Naive thymus-derived CD4-positive, alpha-beta T cell (primary cell): ENCODE measurements at regions not wholly inside any gene's neighbourhood (a gene's known extent, or its start where the extent isn't known, plus 50 kb on each side); places are given as distances from the start of the nearest gene placed in this dataset.

Source experiments
- ATAC-seq: fragments of 150-1000 bp; cut with Tn5 transposase; 2 replicates; pipeline ENCODE4 v1.10.0; 2021; ENCODE audit warnings: mild to moderate bottlenecking, moderate library complexity
- CTCF ChIA-PET: fragments of 350-600 bp; sonication (Branson Sonifier 250); formaldehyde crosslinking; loops from one replicate; lab custom pipeline; 2021; ENCODE audit warnings: antibody characterized with exemption; lab: Charles Lee
- POLR2A ChIA-PET: fragments of 350-600 bp; sonication (Branson Sonifier 250); formaldehyde crosslinking; loops from one replicate; lab custom pipeline; 2021; ENCODE audit warnings: antibody characterized with exemption, inconsistent platforms; lab: Charles Lee
- DNase-seq, 9 donors: peaks; one replicate each; pipeline versions ENCODE4 v3.0.0 to v3.0.0-alpha.2; 2020 to 2022; ENCODE audit warnings: mixed read lengths in 1 of 9
- H3K27ac ChIP-seq: one replicate; pipeline ENCODE4 v1.7.0; 2013; ENCODE audit warnings: mild to moderate bottlenecking, low read depth, low read length, moderate library complexity
- H3K27me3 ChIP-seq, 2 donors: one replicate each; pipeline ENCODE4 v1.7.0; 2013; ENCODE audit warnings: low read length in 2 of 2, mild to moderate bottlenecking in 2 of 2, moderate library complexity in 2 of 2; ENCODE audit not compliant: control insufficient read depth in 2 of 2, insufficient read depth in 2 of 2
- H3K36me3 ChIP-seq, 3 experiments: 1 replicate in 2 of 3; 2 replicates in 1 of 3; pipeline ENCODE4 v1.7.0; 2013; ENCODE audit warnings: low read length in 3 of 3, mild to moderate bottlenecking in 3 of 3, moderate library complexity in 1 of 3; ENCODE audit not compliant: insufficient read depth in 3 of 3, control insufficient read depth in 2 of 3
- H3K4me1 ChIP-seq, 2 donors: one replicate each; pipeline ENCODE4 v1.7.0; 2013; ENCODE audit warnings: low read length in 2 of 2, mild to moderate bottlenecking in 2 of 2, moderate library complexity in 1 of 2; ENCODE audit not compliant: control insufficient read depth in 2 of 2, insufficient read depth in 2 of 2
- H3K4me3 ChIP-seq: 2 replicates; pipeline ENCODE4 v1.7.0; 2013; ENCODE audit warnings: mild to moderate bottlenecking, low read length
- H3K9me3 ChIP-seq, 3 experiments: 1 replicate in 2 of 3; 2 replicates in 1 of 3; pipeline ENCODE4 v1.7.0; 2013; ENCODE audit warnings: low read length in 3 of 3; ENCODE audit not compliant: control insufficient read depth in 2 of 3
- H3K27ac Mint-ChIP-seq, 9 donors: one replicate each; pipeline ENCODE4 v1.8.0; 2020 to 2022; ENCODE audit warnings: mixed read lengths in 9 of 9, mild to moderate bottlenecking in 8 of 9, moderate library complexity in 5 of 9, inconsistent platforms in 2 of 9
- H3K27me3 Mint-ChIP-seq, 5 donors: one replicate each; pipeline ENCODE4 v1.8.0; 2021 to 2022; ENCODE audit warnings: mixed read lengths in 5 of 5, mild to moderate bottlenecking in 1 of 5
- H3K36me3 Mint-ChIP-seq, 5 donors: one replicate each; pipeline ENCODE4 v1.8.0; 2020 to 2022; ENCODE audit warnings: mixed read lengths in 5 of 5, mild to moderate bottlenecking in 3 of 5, inconsistent platforms in 1 of 5
- H3K4me1 Mint-ChIP-seq, 7 donors: one replicate each; pipeline ENCODE4 v1.8.0; 2020 to 2022; ENCODE audit warnings: mixed read lengths in 7 of 7, mild to moderate bottlenecking in 3 of 7, inconsistent platforms in 1 of 7
- H3K4me3 Mint-ChIP-seq, 10 donors: one replicate each; pipeline ENCODE4 v1.8.0; 2020 to 2022; ENCODE audit warnings: mild to moderate bottlenecking in 10 of 10, mixed read lengths in 10 of 10, moderate library complexity in 6 of 10, inconsistent platforms in 2 of 10
- H3K9me3 Mint-ChIP-seq, 11 donors: one replicate each; pipeline ENCODE4 v1.8.0; 2020 to 2022; ENCODE audit warnings: mixed read lengths in 11 of 11, mild to moderate bottlenecking in 4 of 11, inconsistent platforms in 1 of 11, moderate library complexity in 1 of 11
- intact Hi-C, 2 donors: fragments of 100-400 bp; cut with micrococcal nuclease; formaldehyde crosslinking; loops; one replicate each; pipeline ENCODE4 v1.15.1; 2023

DNA sequence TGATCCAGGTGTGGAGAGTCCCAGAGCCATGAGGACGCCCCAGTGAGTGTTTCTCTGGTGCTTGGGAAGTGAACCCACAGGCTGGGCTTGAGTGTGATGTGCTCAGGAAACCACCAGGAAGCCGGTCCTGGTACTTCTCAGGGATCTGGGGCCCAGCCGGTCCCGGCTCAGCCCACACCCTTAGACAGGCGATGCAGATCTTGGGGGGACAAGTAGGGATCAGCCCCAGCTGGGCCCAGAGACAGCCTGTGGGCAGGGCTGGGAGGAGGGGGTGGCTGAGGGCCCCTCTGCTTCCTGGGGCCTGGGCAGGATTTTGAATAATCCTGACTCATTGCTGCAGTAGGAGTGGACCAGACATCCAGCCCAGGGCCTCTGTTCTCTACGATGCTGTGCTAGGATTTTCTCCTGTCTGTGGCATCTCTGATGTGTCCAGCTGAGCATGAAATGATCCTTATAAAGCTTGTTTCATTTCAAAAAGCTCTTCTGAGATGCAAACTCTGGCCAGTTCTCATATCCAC lies 698.0 kb downstream of the PTPRU start:
- Histone ChIP-seq H3K27me3 (no peaks in the 10 kb centered on the region), H3K36me3 (no peaks in the 10 kb centered on the region), H3K9me3 (no peaks in the 10 kb centered on the region), H3K4me1 (no peaks in the 10 kb centered on the region), H3K27ac (no peak overlapping the region), H3K4me3 (no peak overlapping the region)
- DNase-seq (no peak), ATAC-seq (no peak)
- POLR2A ChIA-PET, result no interaction called here
- no peaks in the 10 kb centered on the region for H3K4me1 Mint-ChIP-seq
- intact Hi-C loops, result no loop called here
- CTCF ChIA-PET, result no interaction called here
- H3K36me3 Mint-ChIP-seq, result no peaks in the 10 kb centered on the region
- H3K4me3 Mint-ChIP-seq, result no peak overlapping the region
- H3K27ac Mint-ChIP-seq, result no peak overlapping the region
- H3K27me3 Mint-ChIP-seq, result peaks cover 0 to 20% (median 17%) of the 10 kb centered on the region in 5 donors
- H3K9me3 Mint-ChIP-seq, result no peaks in the 10 kb centered on the region

DNA sequence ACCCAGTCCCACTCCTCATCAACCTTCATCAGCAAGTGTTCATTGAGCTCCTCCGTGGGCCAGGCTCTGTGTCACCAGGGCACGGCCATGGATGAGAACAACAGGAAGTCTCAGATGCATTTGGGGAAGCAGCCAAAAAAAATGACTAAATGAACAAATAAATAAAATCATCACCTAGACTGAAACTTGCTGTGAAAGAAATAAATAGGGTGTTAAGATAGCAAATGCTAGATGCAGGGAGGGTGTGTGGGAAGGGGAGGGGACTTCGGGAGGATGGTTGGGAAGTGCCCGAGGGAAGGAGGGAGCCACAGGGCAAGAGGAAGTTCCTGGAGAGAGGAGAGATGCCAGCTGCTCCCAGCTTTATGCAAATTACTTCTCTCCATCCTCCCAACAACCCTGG lies 696.7 kb downstream of the PTPRU start:
- H3K36me3 ChIP-seq, result no peaks in the 10 kb centered on the region
- no peaks in the 10 kb centered on the region for H3K9me3 ChIP-seq
- intact Hi-C loops, result no loop called here
- CTCF ChIA-PET, result no interaction called here
- Mint-ChIP-seq H3K27me3 (peaks cover 0 to 25% (median 18%) of the 10 kb centered on the region in 5 donors), H3K4me1 (no peaks in the 10 kb centered on the region), H3K36me3 (no peaks in the 10 kb centered on the region), H3K9me3 (no peaks in the 10 kb centered on the region), H3K27ac (no peak overlapping the region), H3K4me3 (no peak overlapping the region)
- no peak overlapping the region for H3K27ac ChIP-seq
- no peak for ATAC-seq
- no peak overlapping the region for H3K4me3 ChIP-seq
- no peak for DNase-seq
- POLR2A ChIA-PET, result no interaction called here
- H3K27me3 ChIP-seq, result no peaks in the 10 kb centered on the region
- H3K4me1 ChIP-seq, result no peaks in the 10 kb centered on the region

DNA sequence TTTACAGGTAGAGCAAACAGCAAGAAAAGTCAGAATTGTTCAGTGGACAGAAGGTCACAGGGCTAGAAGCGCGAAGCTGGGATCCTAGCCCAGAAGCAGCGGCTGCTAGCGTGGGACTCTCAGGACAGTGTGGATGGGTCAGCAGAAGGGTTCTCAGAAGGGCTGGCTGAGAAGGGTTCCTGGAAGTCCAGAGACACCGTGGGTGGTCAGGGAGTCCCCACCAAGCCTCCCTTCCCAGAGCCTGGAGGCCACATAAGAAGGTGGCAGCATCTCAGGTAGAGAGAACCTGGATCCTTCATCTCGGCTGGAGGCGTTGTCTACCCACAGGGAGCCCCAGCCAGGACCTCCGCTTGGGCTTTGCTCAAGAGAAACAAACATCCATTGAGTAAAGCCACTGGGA lies 696.3 kb downstream of the PTPRU start:
- no peaks in the 10 kb centered on the region for H3K4me1 ChIP-seq
- Mint-ChIP-seq H3K27ac (no peak overlapping the region), H3K4me1 (no peaks in the 10 kb centered on the region), H3K4me3 (no peak overlapping the region), H3K36me3 (no peaks in the 10 kb centered on the region), H3K27me3 (peaks cover 0 to 25% (median 18%) of the 10 kb centered on the region in 5 donors), H3K9me3 (no peaks in the 10 kb centered on the region)
- POLR2A ChIA-PET, result no interaction called here
- no peaks in the 10 kb centered on the region for H3K36me3 ChIP-seq
- intact Hi-C loops, result no loop called here
- CTCF ChIA-PET, result no interaction called here
- H3K27me3 ChIP-seq, result no peaks in the 10 kb centered on the region
- DNase-seq (no peak), ATAC-seq (no peak)
- no peak overlapping the region for H3K27ac ChIP-seq
- no peak overlapping the region for H3K4me3 ChIP-seq
- no peaks in the 10 kb centered on the region for H3K9me3 ChIP-seq

DNA sequence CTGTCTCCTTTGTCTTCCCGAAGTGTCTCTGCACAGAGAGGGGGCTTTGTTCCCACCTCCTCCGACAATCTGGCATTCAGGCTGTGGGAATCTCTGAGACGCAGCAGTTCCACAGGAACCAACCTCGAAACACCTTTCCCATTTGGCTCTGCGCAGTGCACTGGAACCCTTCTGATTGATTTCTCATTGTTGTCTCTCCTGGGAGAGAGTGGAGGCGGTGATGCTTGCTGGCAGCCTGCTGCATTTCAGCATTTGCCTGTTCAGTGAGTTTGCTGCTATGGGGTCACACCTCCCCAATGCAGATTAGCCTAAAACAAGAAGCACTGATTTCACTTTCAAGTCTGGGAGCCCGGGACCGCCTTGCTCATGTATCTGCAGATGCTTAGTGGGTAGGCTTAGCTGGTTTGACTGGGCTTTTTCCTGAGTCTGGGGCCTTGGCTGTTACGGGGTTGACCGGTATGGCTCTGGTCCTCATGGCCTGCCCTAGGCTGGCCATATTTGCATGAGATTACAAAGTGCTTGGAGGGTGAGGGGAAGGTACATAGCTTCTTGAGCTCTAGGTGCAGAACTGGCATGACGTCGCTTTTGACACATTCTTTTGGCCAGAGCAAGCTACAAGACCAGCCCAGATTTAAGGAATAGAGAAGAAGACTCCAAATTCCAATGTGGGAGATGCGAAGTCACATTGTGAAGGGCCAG lies 695.3 kb downstream of the PTPRU start:
- Histone ChIP-seq H3K36me3 (no peaks in the 10 kb centered on the region), H3K4me3 (no peak overlapping the region), H3K27ac (no peak overlapping the region), H3K27me3 (no peaks in the 10 kb centered on the region), H3K4me1 (no peaks in the 10 kb centered on the region), H3K9me3 (no peaks in the 10 kb centered on the region)
- ChIA-PET POLR2A (no interaction called here), CTCF (no interaction called here)
- no peak for ATAC-seq
- H3K36me3 Mint-ChIP-seq, result no peaks in the 10 kb centered on the region
- H3K27me3 Mint-ChIP-seq, result peaks cover 0 to 25% (median 18%) of the 10 kb centered on the region in 5 donors
- H3K4me1 Mint-ChIP-seq, result no peaks in the 10 kb centered on the region
- H3K4me3 Mint-ChIP-seq, result no peak overlapping the region
- H3K9me3 Mint-ChIP-seq, result no peaks in the 10 kb centered on the region
- intact Hi-C loops, result no loop called here
- no peak for DNase-seq
- no peak overlapping the region for H3K27ac Mint-ChIP-seq

DNA sequence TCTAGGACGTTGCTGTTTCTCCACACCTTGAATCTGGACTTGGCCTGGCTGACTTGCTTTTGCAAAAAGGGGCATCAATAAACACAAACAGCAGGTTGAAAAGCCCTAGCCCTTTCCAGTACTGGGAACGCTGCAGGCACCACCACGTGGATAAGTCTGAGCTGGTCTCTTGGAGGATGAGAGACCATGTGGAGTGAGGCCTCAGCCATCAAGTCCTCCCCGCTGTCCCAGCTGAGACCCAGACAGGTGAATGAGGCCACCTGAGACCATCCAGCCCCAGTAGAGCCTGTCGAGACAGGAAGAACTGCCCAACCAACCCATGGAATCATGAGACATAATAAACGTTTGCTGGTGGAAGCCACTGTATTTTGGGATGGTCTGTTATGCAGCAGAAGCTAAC lies 688.7 kb downstream of the PTPRU start:
- no peak overlapping the region for H3K27ac Mint-ChIP-seq
- Histone ChIP-seq H3K27me3 (no peaks in the 10 kb centered on the region), H3K9me3 (no peaks in the 10 kb centered on the region), H3K4me3 (no peak overlapping the region), H3K4me1 (no peaks in the 10 kb centered on the region), H3K36me3 (no peaks in the 10 kb centered on the region), H3K27ac (no peak overlapping the region)
- POLR2A ChIA-PET, result no interaction called here
- H3K9me3 Mint-ChIP-seq, result peaks cover 0 to 3% (median 0%) of the 10 kb centered on the region in 11 donors
- H3K4me3 Mint-ChIP-seq, result no peak overlapping the region
- H3K36me3 Mint-ChIP-seq, result no peaks in the 10 kb centered on the region
- H3K27me3 Mint-ChIP-seq, result peaks cover 0 to 16% (median 12%) of the 10 kb centered on the region in 5 donors
- no peak for DNase-seq
- ATAC-seq, result no peak
- H3K4me1 Mint-ChIP-seq, result no peaks in the 10 kb centered on the region
- CTCF ChIA-PET, result no interaction called here
- intact Hi-C loops, result no loop called here

DNA sequence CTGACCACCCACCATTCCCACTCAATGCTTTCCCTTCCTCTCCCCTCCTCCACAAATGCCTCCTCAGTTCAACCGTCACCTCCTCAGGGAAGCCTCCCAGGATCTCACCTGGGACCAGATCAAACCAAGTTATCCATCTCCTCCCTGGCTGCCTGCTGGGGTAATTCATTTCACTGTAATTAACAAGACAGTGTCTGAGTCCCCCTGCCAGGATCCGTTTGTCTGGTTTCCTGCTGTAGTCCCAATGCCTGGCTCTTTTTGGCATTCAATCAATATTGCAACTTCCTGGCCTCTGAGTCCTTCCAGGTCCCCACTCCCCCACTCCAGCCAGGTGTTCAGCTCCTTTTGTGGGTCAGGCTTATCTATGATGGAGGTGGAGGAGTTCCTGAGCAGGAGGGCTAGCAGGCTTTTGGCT lies 687.7 kb downstream of the PTPRU start:
- H3K36me3 Mint-ChIP-seq, result peaks cover 0 to 3% (median 0%) of the 10 kb centered on the region in 5 donors
- CTCF ChIA-PET, result no interaction called here
- intact Hi-C loops, result no loop called here
- H3K4me1 Mint-ChIP-seq, result no peaks in the 10 kb centered on the region
- no peaks in the 10 kb centered on the region for H3K9me3 ChIP-seq
- H3K4me1 ChIP-seq, result no peaks in the 10 kb centered on the region
- H3K27me3 ChIP-seq, result no peaks in the 10 kb centered on the region
- no peak overlapping the region for H3K4me3 Mint-ChIP-seq
- H3K36me3 ChIP-seq, result no peaks in the 10 kb centered on the region
- H3K9me3 Mint-ChIP-seq, result peaks cover 0 to 4% (median 0%) of the 10 kb centered on the region in 11 donors
- H3K27ac ChIP-seq, result no peak overlapping the region
- H3K27ac Mint-ChIP-seq, result no peak overlapping the region
- POLR2A ChIA-PET, result no interaction called here
- DNase-seq, result no peak
- H3K4me3 ChIP-seq, result no peak overlapping the region
- H3K27me3 Mint-ChIP-seq, result peaks cover 0 to 22% (median 15%) of the 10 kb centered on the region in 5 donors
- no peak for ATAC-seq

DNA sequence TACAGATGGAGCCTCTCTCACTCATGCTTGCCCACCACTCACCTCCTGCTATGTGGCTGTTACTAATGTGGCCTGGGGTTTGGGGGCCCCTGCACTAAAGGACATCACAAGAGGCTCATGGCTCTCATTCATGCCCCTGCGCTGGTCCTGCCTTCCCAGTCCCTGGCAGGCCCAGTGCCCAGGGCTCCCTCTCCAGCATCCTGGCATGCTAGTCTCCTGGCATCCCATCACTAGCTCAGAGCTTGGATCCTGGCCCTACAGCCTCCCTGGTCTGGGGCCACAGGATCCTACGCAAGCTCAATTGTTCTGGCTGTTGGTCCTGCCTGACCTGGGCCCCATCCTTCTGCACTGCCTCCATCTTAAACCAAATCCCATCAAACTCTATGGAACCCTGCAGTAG lies 685.4 kb downstream of the PTPRU start:
- H3K9me3 Mint-ChIP-seq, result peaks cover 0 to 8% (median 0%) of the 10 kb centered on the region in 11 donors
- H3K4me1 Mint-ChIP-seq, result no peaks in the 10 kb centered on the region
- no peaks in the 10 kb centered on the region for H3K27me3 ChIP-seq
- no peak overlapping the region for H3K4me3 Mint-ChIP-seq
- intact Hi-C loops, result no loop called here
- no peak overlapping the region for H3K27ac ChIP-seq
- no peaks in the 10 kb centered on the region for H3K4me1 ChIP-seq
- no peaks in the 10 kb centered on the region for H3K9me3 ChIP-seq
- no peak overlapping the region for H3K4me3 ChIP-seq
- no peaks in the 10 kb centered on the region for H3K36me3 ChIP-seq
- ChIA-PET POLR2A (no interaction called here), CTCF (interaction anchor here (0.6 kb wide), 1 partner anchor 19 kb away, joined by 5 read pairs; no protein-coding TSS in a partner anchor)
- ATAC-seq, result no peak
- no peak overlapping the region for H3K27ac Mint-ChIP-seq
- peaks cover 0 to 3% (median 0%) of the 10 kb centered on the region in 5 donors for H3K36me3 Mint-ChIP-seq
- no peak for DNase-seq
- H3K27me3 Mint-ChIP-seq, result peaks cover 0 to 34% (median 26%) of the 10 kb centered on the region in 5 donors
